Muscle of arm (tissue), 1 donor: ENCODE measurements at regions not wholly inside any gene's neighbourhood (a gene's known extent, or its start where the extent isn't known, plus 50 kb on each side); places are given as distances from the start of the nearest gene placed in this dataset.

ENCODE experiments used
- DNase-seq: peaks from one replicate; pipeline ENCODE4 v3.0.0-alpha.2; 2013

GRCh38 chr18:78924301-78924700 lies 55.3 kb upstream of the SALL3 start:
- no peak for DNase-seq

GRCh38 chr18:78924786-78925540 lies 54.7 kb upstream of the SALL3 start:
- DNase-seq = no peak

GRCh38 chr18:78925557-78926242 lies 53.9 kb upstream of the SALL3 start:
- DNase-seq = no peak

- no peak for DNase-seq
These were observed 53.4 kb upstream of the SALL3 start for GRCh38 chr18:78926243-78926615.

GRCh38 chr18:78927156-78927555 lies 52.5 kb upstream of the SALL3 start:
- no peak for DNase-seq

GRCh38 chr18:78927616-78928015 lies 52.0 kb upstream of the SALL3 start:
- no peak for DNase-seq

- DNase-seq = no peak
These were observed 51.5 kb upstream of the SALL3 start for GRCh38 chr18:78928076-78928475.

GRCh38 chr18:78929516-78929915 lies 50.1 kb upstream of the SALL3 start:
- no peak for DNase-seq
